GM23338 (cell line): ENCODE measurements at regions not wholly inside any gene's neighbourhood (a gene's known extent, or its start where the extent isn't known, plus 50 kb on each side); places are given as distances from the start of the nearest gene placed in this dataset.

Source experiments
- CREB1 ChIP-seq: fragments of 250-450 bp; sonication (Bioruptor Pico); IDR thresholded peaks from 2 replicates; pipeline ENCODE4 v1.5.0; 2020; ENCODE audit warnings: low read depth, mild to moderate bottlenecking, moderate library complexity
- EZH2 ChIP-seq: fragments of 200-600 bp; sonication (generic); IDR thresholded peaks from one replicate; pipeline ENCODE4 v1.8.0; 2017; ENCODE audit warnings: antibody characterized with exemption, mild to moderate bottlenecking, low read depth; ENCODE audit not compliant: unreplicated experiment
- EZH2phosphoT487 ChIP-seq: fragments of 200-600 bp; sonication (generic); IDR thresholded peaks from one replicate; pipeline ENCODE4 v1.8.1; 2018; ENCODE audit warnings: antibody characterized with exemption; ENCODE audit not compliant: unreplicated experiment
- POLR2AphosphoS5 ChIP-seq: IDR thresholded peaks from 2 replicates; pipeline ENCODE4 v1.6.1; 2016; ENCODE audit warnings: antibody characterized with exemption, low read depth
- REST ChIP-seq: IDR thresholded peaks from one replicate; pipeline ENCODE4 v1.6.1; 2018; ENCODE audit warnings: antibody characterized with exemption; ENCODE audit not compliant: unreplicated experiment
- ZNF114 ChIP-seq: fragments of 250-450 bp; sonication (Bioruptor Pico); IDR thresholded peaks from 2 replicates; pipeline ENCODE4 v1.5.0; 2020; ENCODE audit warnings: mild to moderate bottlenecking, moderate library complexity
- TF ChIP-seq, protein P1 (sequence below), 2 experiments: fragments of 200-600 bp in 1 of 2; sonication (generic) in 1 of 2; conservative IDR thresholded peaks; 2 replicates each; pipeline versions ENCODE4 v1.5.1 to v1.6.1; 2016 to 2017; ENCODE audit warnings: antibody characterized with exemption in 2 of 2, low read depth in 2 of 2, mild to moderate bottlenecking in 2 of 2, moderate library complexity in 1 of 2

DNA sequence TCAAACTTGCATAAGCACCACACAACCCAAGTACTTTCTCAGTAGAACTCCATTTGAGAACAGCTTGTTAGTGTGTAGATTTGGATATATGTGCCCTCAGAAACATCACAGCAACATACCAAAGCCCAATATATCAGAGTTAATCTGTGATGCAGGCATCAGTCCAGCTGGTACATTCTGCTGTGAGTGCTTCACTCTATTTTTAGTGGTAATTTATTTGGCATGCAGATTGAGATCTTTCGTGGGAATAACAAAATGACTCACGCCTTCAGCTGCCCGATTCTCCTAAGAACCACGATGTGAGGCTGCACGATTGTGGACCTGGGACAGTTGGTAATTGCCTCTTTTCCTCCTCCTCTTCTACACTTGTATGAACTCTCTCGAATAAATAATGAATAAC, 730.7 kb downstream of the SQOR start:
- TF ChIP-seq, protein P1, sequence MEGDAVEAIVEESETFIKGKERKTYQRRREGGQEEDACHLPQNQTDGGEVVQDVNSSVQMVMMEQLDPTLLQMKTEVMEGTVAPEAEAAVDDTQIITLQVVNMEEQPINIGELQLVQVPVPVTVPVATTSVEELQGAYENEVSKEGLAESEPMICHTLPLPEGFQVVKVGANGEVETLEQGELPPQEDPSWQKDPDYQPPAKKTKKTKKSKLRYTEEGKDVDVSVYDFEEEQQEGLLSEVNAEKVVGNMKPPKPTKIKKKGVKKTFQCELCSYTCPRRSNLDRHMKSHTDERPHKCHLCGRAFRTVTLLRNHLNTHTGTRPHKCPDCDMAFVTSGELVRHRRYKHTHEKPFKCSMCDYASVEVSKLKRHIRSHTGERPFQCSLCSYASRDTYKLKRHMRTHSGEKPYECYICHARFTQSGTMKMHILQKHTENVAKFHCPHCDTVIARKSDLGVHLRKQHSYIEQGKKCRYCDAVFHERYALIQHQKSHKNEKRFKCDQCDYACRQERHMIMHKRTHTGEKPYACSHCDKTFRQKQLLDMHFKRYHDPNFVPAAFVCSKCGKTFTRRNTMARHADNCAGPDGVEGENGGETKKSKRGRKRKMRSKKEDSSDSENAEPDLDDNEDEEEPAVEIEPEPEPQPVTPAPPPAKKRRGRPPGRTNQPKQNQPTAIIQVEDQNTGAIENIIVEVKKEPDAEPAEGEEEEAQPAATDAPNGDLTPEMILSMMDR (conservative IDR thresholded peaks at IDR 0.05; ENCODE audit: low read depth in 2 of 2), result no peak
- TF ChIP-seq ZNF114 (CRISPR knock-in tag) (no peak), POLR2AphosphoS5 (no peak), EZH2 (no peak), EZH2phosphoT487 (no peak), CREB1 (no peak), REST (no peak)
